ENCODE measurements at regions not wholly inside any gene's neighbourhood (a gene's known extent, or its start where the extent isn't known, plus 50 kb on each side); places are given as distances from the start of the nearest gene placed in this dataset.

GRCh38 chr2:150295544-150295943, 191.9 kb downstream of the RND3 start:
- Histone ChIP-seq H3F3A (ENCODE audit: low read length, unreplicated experiment) (no peaks in the 10 kb centered on the region), H3K9me2 (replicated peaks; ENCODE audit: low read length) (no peaks in the 10 kb centered on the region), H3K4me2 (ENCODE audit: low read length) (0 out of 2 replicates have a peak overlapping the region, but pooled peaks have one; percentile 6), H2AFZ (ENCODE audit: low read length) (no peak overlapping the region), H3K4me1 (ENCODE audit: insufficient read depth, low read length) (peaks cover 28% of the 10 kb centered on the region), H4K20me1 (ENCODE audit: low read length) (no peaks in the 10 kb centered on the region), H3K79me2 (ENCODE audit: low read length) (no peaks in the 10 kb centered on the region), H3K36me3 (ENCODE audit: low read depth, low read length) (no peaks in the 10 kb centered on the region), H3K9me3 (ENCODE audit: low read length) (no peaks in the 10 kb centered on the region; the same call in 1 of the 2 replicates), H3K4me3 (ENCODE audit: low read length) (no peak overlapping the region), H3K9ac (ENCODE audit: low read length) (no peak overlapping the region), H3K27ac (ENCODE audit: low read length) (peak overlapping the region; percentile 77; the same call in 1 of the 2 replicates), H3K27me3 (ENCODE audit: low read length) (no peaks in the 10 kb centered on the region)
- ChIA-PET POLR2A (ENCODE audit: unreplicated experiment) (no interaction called here), CTCF (no interaction called here)
- no peak for TF ChIP-seq EZH2phosphoT487 (IDR thresholded peaks at IDR 0.05; ENCODE audit: borderline replicate concordance, low read length)
- TF ChIP-seq CTCF (conservative IDR thresholded peaks at IDR 0.05; ENCODE audit: low read depth, low read length), result no peak
- TF ChIP-seq EZH2 (IDR thresholded peaks at IDR 0.05; ENCODE audit: low read length, unreplicated experiment), result no peak
- DNase-seq (peak; percentile 53), ATAC-seq (peak; percentile 21; the same call in 1 of the 2 replicates)
- intact Hi-C loops (cut with micrococcal nuclease), result loop anchor here (2.0 to 5.0 kb wide), 2 partner anchors 183 to 698 kb away; no protein-coding TSS in a partner anchor
- BruUV-seq (replicated peaks), result no TSS peak

- H3K9ac ChIP-seq (ENCODE audit: low read length), result no peak overlapping the region
- no peaks in the 10 kb centered on the region for H3K36me3 ChIP-seq (ENCODE audit: low read depth, low read length)
- H3K4me3 ChIP-seq (ENCODE audit: low read length), result no peak overlapping the region
- H3F3A ChIP-seq (ENCODE audit: low read length, unreplicated experiment), result no peaks in the 10 kb centered on the region
- H2AFZ ChIP-seq (ENCODE audit: low read length), result no peak overlapping the region
- H4K20me1 ChIP-seq (ENCODE audit: low read length), result no peaks in the 10 kb centered on the region
- BruUV-seq (replicated peaks), result no TSS peak
- POLR2A ChIA-PET (ENCODE audit: unreplicated experiment), result no interaction called here
- H3K79me2 ChIP-seq (ENCODE audit: low read length), result no peaks in the 10 kb centered on the region
- DNase-seq (no peak), ATAC-seq (no peak)
- H3K4me1 ChIP-seq (ENCODE audit: insufficient read depth, low read length), result peaks cover 28% of the 10 kb centered on the region
- H3K9me2 ChIP-seq (replicated peaks; ENCODE audit: low read length), result no peaks in the 10 kb centered on the region
- H3K9me3 ChIP-seq (ENCODE audit: low read length), result no peaks in the 10 kb centered on the region
- H3K4me2 ChIP-seq (ENCODE audit: low read length), result no peak overlapping the region
- no peak for TF ChIP-seq EZH2phosphoT487 (IDR thresholded peaks at IDR 0.05; ENCODE audit: borderline replicate concordance, low read length)
- TF ChIP-seq EZH2 (IDR thresholded peaks at IDR 0.05; ENCODE audit: low read length, unreplicated experiment), result no peak
- no peak for TF ChIP-seq CTCF (conservative IDR thresholded peaks at IDR 0.05; ENCODE audit: low read depth, low read length)
- CTCF ChIA-PET, result no interaction called here
- no peak overlapping the region for H3K27ac ChIP-seq (ENCODE audit: low read length)
- intact Hi-C loops (cut with micrococcal nuclease), result loop anchor here (2.0 kb wide), 1 partner anchor 185 kb away; no protein-coding TSS in a partner anchor
- H3K27me3 ChIP-seq (ENCODE audit: low read length), result no peaks in the 10 kb centered on the region
Measured at GRCh38 chr2:150293771-150294170, 193.7 kb downstream of the RND3 start.

- CTCF ChIA-PET, result no interaction called here
- POLR2A ChIA-PET (ENCODE audit: unreplicated experiment), result no interaction called here
Measured at GRCh38 chr2:150292807-150293206, 194.7 kb downstream of the RND3 start.

More at GRCh38 chr2:150292807-150293206, 194.7 kb downstream of the RND3 start:
- DNase-seq, result no peak
- H3K9ac ChIP-seq (ENCODE audit: low read length), result no peak overlapping the region
- intact Hi-C loops (cut with micrococcal nuclease), result no loop called here
- ATAC-seq, result no peak
- no peaks in the 10 kb centered on the region for H3K27me3 ChIP-seq (ENCODE audit: low read length)
- TF ChIP-seq CTCF (conservative IDR thresholded peaks at IDR 0.05; ENCODE audit: low read depth, low read length) (no peak), EZH2phosphoT487 (IDR thresholded peaks at IDR 0.05; ENCODE audit: borderline replicate concordance, low read length) (no peak)
- no peak overlapping the region for H3K27ac ChIP-seq (ENCODE audit: low read length)
- no TSS peak for BruUV-seq (replicated peaks)
- H3K9me3 ChIP-seq (ENCODE audit: low read length), result no peaks in the 10 kb centered on the region
- no peaks in the 10 kb centered on the region for H4K20me1 ChIP-seq (ENCODE audit: low read length)
- no peaks in the 10 kb centered on the region for H3F3A ChIP-seq (ENCODE audit: low read length, unreplicated experiment)
- no peak overlapping the region for H3K4me2 ChIP-seq (ENCODE audit: low read length)
- H2AFZ ChIP-seq (ENCODE audit: low read length), result no peak overlapping the region
- peaks cover 26% of the 10 kb centered on the region for H3K4me1 ChIP-seq (ENCODE audit: insufficient read depth, low read length)
- H3K4me3 ChIP-seq (ENCODE audit: low read length), result no peak overlapping the region
- no peaks in the 10 kb centered on the region for H3K36me3 ChIP-seq (ENCODE audit: low read depth, low read length)
- H3K79me2 ChIP-seq (ENCODE audit: low read length), result no peaks in the 10 kb centered on the region
- no peaks in the 10 kb centered on the region for H3K9me2 ChIP-seq (replicated peaks; ENCODE audit: low read length)

Data from PC-3 (cell line).